HCT116 (cell line): ENCODE measurements at regions not wholly inside any gene's neighbourhood (a gene's known extent, or its start where the extent isn't known, plus 50 kb on each side); places are given as distances from the start of the nearest gene placed in this dataset.

Experiments used
- ATAC-seq: fragments of 200-7000 bp; cut with Tn5 transposase; 2 replicates; pipeline ENCODE4 v1.9.1; 2020; ENCODE audit warnings: mild to moderate bottlenecking, moderate library complexity
- BruUV-seq: library from RNA; stranded (reverse); fragments of 400-500 nt; replicated peaks from 2 replicates; lab custom pipeline; 2021; lab: Mats Ljungman, UMichigan
- CTCF ChIA-PET: fragments of 300-600 bp; sonication (Branson Sonifier 250); formaldehyde crosslinking; loops from one replicate; lab custom pipeline; 2021; ENCODE audit warnings: antibody characterized with exemption; lab: Charles Lee
- POLR2A ChIA-PET: fragments of 300-600, 350-600 bp; sonication (Branson Sonifier 250); formaldehyde crosslinking; loops from one replicate; lab custom pipeline; 2021; ENCODE audit warnings: antibody characterized with exemption; lab: Charles Lee
- RAD21 ChIA-PET, 2 experiments: fragments of 300-600 bp; sonication (Branson Sonifier 250); formaldehyde crosslinking; loops; one replicate each; lab custom pipeline; 2023; ENCODE audit warnings: low total read pairs in 2 of 2; ENCODE audit not compliant: uncharacterized antibody in 2 of 2, unreplicated experiment in 2 of 2, low non-redundant PET in 1 of 2; lab: Charles Lee
- DNase-seq: peaks from one replicate; pipeline ENCODE4 v3.0.0-alpha.2; 2010; ENCODE audit warnings: low read depth, low spot score
- H2AFZ ChIP-seq: fragments of 200-600 bp; shearing (Covaris generic), sonication (generic); 2 replicates; pipeline ENCODE4 v1.6.1; 2017; ENCODE audit warnings: low read depth, mixed run types, mixed read lengths, antibody characterized with exemption, low read length; ENCODE audit not compliant: poor library complexity, severe bottlenecking
- H3K27ac ChIP-seq: 2 replicates; pipeline ENCODE4 v1.5.1; 2012; ENCODE audit warnings: low read depth, low read length
- H3K27me3 ChIP-seq: fragments of 200-600 bp; sonication (generic); 2 replicates; pipeline ENCODE4 v1.6.1; 2016; ENCODE audit warnings: mixed run types, low read length, mixed read lengths; ENCODE audit not compliant: insufficient read depth
- H3K36me3 ChIP-seq, 2 experiments: fragments of 200-500 bp in 1 of 2; fragments of 200-600 bp in 1 of 2; sonication (Bioruptor generic) in 1 of 2; sonication (generic) in 1 of 2; 2 replicates each; pipeline versions ENCODE4 v1.5.1 to v1.6.1; 2014 to 2016; ENCODE audit warnings: low read length in 2 of 2, inconsistent platforms in 1 of 2, mixed read lengths in 1 of 2, mixed run types in 1 of 2; ENCODE audit not compliant: insufficient read depth in 2 of 2, control insufficient read depth in 1 of 2
- H3K4me1 ChIP-seq, 2 experiments: fragments of 200-600 bp in 1 of 2; sonication (generic) in 1 of 2; 2 replicates each; pipeline versions ENCODE4 v1.5.1 to v1.6.1; 2012 to 2017; ENCODE audit warnings: low read length in 2 of 2, inconsistent platforms in 1 of 2, mild to moderate bottlenecking in 1 of 2, mixed read lengths in 1 of 2, mixed run types in 1 of 2, moderate library complexity in 1 of 2; ENCODE audit not compliant: insufficient read depth in 2 of 2, control insufficient read depth in 1 of 2
- H3K4me2 ChIP-seq: fragments of 200-600 bp; sonication (generic); 2 replicates; pipeline ENCODE4 v1.6.1; 2017; ENCODE audit warnings: mixed run types, low read length, mixed read lengths
- H3K4me3 ChIP-seq, 2 experiments: fragments of 200-600 bp in 1 of 2; sonication (generic) in 1 of 2; replicated peaks in 1 of 2; 2 replicates each; pipeline ENCODE4 v1.5.1; 2011 to 2016; ENCODE audit warnings: low read length in 2 of 2, control low read depth in 1 of 2, low read depth in 1 of 2, mild to moderate bottlenecking in 1 of 2, mixed read lengths in 1 of 2, mixed run types in 1 of 2
- H3K79me2 ChIP-seq: fragments of 200-600 bp; sonication (generic); 2 replicates; pipeline ENCODE4 v1.6.1; 2017; ENCODE audit warnings: mild to moderate bottlenecking, mixed run types, low read length, moderate library complexity, mixed read lengths; ENCODE audit not compliant: insufficient read depth
- H3K9ac ChIP-seq: fragments of 200-600 bp; sonication (generic); 2 replicates; pipeline ENCODE4 v1.6.1; 2016; ENCODE audit warnings: low read length, mixed read lengths
- H3K9me2 ChIP-seq: fragments of 200-600 bp; sonication (generic), shearing (Covaris generic); 2 replicates; pipeline ENCODE4 v1.6.1; 2017; ENCODE audit warnings: mixed run types, mild to moderate bottlenecking, moderate library complexity; ENCODE audit not compliant: insufficient read depth
- H3K9me3 ChIP-seq, 2 experiments: fragments of 200-500 bp in 1 of 2; fragments of 200-600 bp in 1 of 2; sonication (Bioruptor generic) in 1 of 2; sonication (generic) in 1 of 2; 2 replicates each; pipeline ENCODE4 v1.6.1; 2014 to 2017; ENCODE audit warnings: low read length in 2 of 2, mixed read lengths in 2 of 2, inconsistent platforms in 1 of 2, low read depth in 1 of 2, mild to moderate bottlenecking in 1 of 2, mixed run types in 1 of 2, moderate library complexity in 1 of 2; ENCODE audit not compliant: control insufficient read depth in 1 of 2, insufficient read depth in 1 of 2
- H4K20me1 ChIP-seq: fragments of 200-600 bp; sonication (generic), shearing (Covaris generic); 2 replicates; pipeline ENCODE4 v1.6.1; 2017; ENCODE audit warnings: mixed run types, mild to moderate bottlenecking, moderate library complexity; ENCODE audit not compliant: insufficient read depth
- CBX3 ChIP-seq: IDR thresholded peaks from 2 replicates; pipeline ENCODE4 v1.6.1; 2012; ENCODE audit warnings: low read depth
- CEBPB ChIP-seq: IDR thresholded peaks from 2 replicates; pipeline ENCODE4 v1.6.1; 2012; ENCODE audit warnings: low read depth
- EGR1 ChIP-seq: IDR thresholded peaks from 2 replicates; pipeline ENCODE4 v1.6.1; 2012; ENCODE audit warnings: low read depth
- ELF1 ChIP-seq: IDR thresholded peaks from 2 replicates; pipeline ENCODE4 v1.6.1; 2012; ENCODE audit warnings: low read depth, borderline replicate concordance
- EZH2 ChIP-seq: fragments of 200-600 bp; sonication (generic); IDR thresholded peaks from 2 replicates; pipeline ENCODE4 v1.6.1; 2017; ENCODE audit warnings: antibody characterized with exemption, mixed run types
- EZH2phosphoT487 ChIP-seq: fragments of 200-600 bp; IDR thresholded peaks from 2 replicates; pipeline ENCODE4 v1.6.1; 2018; ENCODE audit warnings: antibody characterized with exemption, borderline replicate concordance
- FOSL1 ChIP-seq: IDR thresholded peaks from 2 replicates; pipeline ENCODE4 v1.6.1; 2012; ENCODE audit warnings: low read depth
- JUND ChIP-seq: IDR thresholded peaks from 2 replicates; pipeline ENCODE4 v1.6.1; 2012
- POLR2AphosphoS5 ChIP-seq: IDR thresholded peaks from 2 replicates; pipeline ENCODE4 v1.6.1; 2011; ENCODE audit warnings: mild to moderate bottlenecking, low read depth, low read length, moderate library complexity
- RAD21 ChIP-seq: IDR thresholded peaks from 2 replicates; pipeline ENCODE4 v1.6.1; 2012; ENCODE audit warnings: low read depth, mild to moderate bottlenecking
- SIN3A ChIP-seq: IDR thresholded peaks from 2 replicates; pipeline ENCODE4 v1.6.1; 2012; ENCODE audit warnings: low read depth
- SP1 ChIP-seq: IDR thresholded peaks from 2 replicates; pipeline ENCODE4 v1.6.1; 2012; ENCODE audit warnings: low read depth
- TCF7L2 ChIP-seq: IDR thresholded peaks from 2 replicates; pipeline ENCODE4 v1.7.0; 2011; ENCODE audit warnings: borderline replicate concordance, inconsistent platforms; ENCODE audit not compliant: insufficient read depth, insufficient read length; ENCODE audit errors: extremely low read depth
- ZFX ChIP-seq: fragments of 450-650 bp; IDR thresholded peaks from 2 replicates; pipeline ENCODE4 v1.6.1; 2017
- ZNF274 ChIP-seq: fragments of 200-500 bp; sonication (Bioruptor generic); IDR thresholded peaks from 2 replicates; pipeline ENCODE4 v1.6.1; 2014; ENCODE audit warnings: mild to moderate bottlenecking, low read depth, low read length, inconsistent platforms
- intact Hi-C: fragments of 100-400 bp; cut with micrococcal nuclease; formaldehyde crosslinking; loops from 2 replicates; pipeline ENCODE4 v1.10.0; 2022
- TF ChIP-seq, protein P1 (sequence below): IDR thresholded peaks from 2 replicates; pipeline ENCODE4 v1.6.1; 2011; ENCODE audit warnings: mild to moderate bottlenecking, low read length, moderate library complexity; ENCODE audit not compliant: insufficient replicate concordance; ENCODE audit errors: extremely low read depth
- TF ChIP-seq, protein P2 (sequence below): IDR thresholded peaks from 2 replicates; pipeline ENCODE4 v1.6.1; 2012

DNA sequence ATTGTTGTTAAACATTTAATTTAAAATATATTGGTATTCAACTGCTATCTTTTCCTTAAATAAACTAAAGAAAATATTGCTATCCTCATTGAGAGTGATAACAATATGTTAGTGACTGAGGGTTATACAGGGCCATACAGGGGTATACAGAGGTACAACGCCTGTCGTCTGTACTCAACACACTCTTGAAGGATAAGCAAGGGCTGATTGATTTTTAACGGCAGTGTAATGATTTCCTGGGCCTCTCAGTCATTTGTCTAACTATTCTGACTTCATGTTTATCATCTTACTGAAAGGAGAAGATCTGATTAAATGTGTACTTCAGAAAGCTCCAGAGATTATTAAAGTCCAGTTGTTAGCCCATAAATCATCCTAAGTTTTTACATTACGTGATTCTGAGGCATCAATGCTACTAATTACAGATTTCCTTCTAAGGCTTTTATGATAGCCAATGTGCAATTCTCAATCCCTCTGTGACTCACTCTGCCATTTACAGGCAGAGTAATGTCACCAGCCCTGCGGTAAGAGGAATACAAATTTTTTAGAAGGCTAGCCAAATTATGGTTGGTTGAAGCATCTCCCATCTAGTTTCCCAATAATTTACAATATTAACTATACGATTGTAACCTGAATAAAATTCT is 893.0 kb upstream of the CHAC2 start:
- ChIA-PET RAD21 (no interaction called here), CTCF (no interaction called here), POLR2A (no interaction called here)
- BruUV-seq: no TSS peak
- Histone ChIP-seq H3K9me3 (no peaks in the 10 kb centered on the region), H4K20me1 (no peaks in the 10 kb centered on the region), H2AFZ (peak overlapping the region; percentile 16), H3K4me2 (no peak overlapping the region), H3K27me3 (no peaks in the 10 kb centered on the region), H3K9ac (no peak overlapping the region), H3K9me2 (no peaks in the 10 kb centered on the region), H3K4me1 (peaks cover 0 to 4% of the 10 kb centered on the region in 2 experiments; a peak in 1 of 4 replicates), H3K27ac (no peak overlapping the region), H3K4me3 (no peak overlapping the region), H3K79me2 (no peaks in the 10 kb centered on the region), H3K36me3 (no peaks in the 10 kb centered on the region)
- no peak for TF ChIP-seq SP1
- no peak for TF ChIP-seq POLR2AphosphoS5
- TF ChIP-seq FOSL1: peak; percentile 10; the same call in 1 of the 2 replicates
- TF ChIP-seq JUND: peak; percentile 46; the same call in 1 of the 2 replicates
- DNase-seq (no peak), ATAC-seq (no peak)
- intact Hi-C loops: no loop called here

DNA sequence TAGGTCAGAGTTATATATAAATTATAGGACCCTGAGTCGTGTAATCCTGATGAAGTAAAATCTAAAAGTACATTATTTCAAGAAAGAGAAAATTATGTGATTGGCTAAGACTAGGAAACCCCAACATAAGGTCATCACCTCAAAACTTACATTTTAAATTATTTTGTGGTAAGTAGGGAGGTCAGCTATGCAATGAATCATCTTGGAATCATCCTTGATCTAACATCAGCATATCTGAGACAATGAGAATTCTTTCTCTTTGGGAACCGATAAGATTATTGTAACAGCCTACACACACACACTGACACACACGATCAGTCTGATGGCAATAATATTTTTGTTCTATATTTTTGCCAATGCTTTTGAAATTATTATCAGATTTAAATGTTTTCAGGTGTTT is 904.8 kb upstream of the CHAC2 start:
- H3K36me3 ChIP-seq: no peaks in the 10 kb centered on the region
- TF ChIP-seq CEBPB: no peak
- TF ChIP-seq, protein P1, sequence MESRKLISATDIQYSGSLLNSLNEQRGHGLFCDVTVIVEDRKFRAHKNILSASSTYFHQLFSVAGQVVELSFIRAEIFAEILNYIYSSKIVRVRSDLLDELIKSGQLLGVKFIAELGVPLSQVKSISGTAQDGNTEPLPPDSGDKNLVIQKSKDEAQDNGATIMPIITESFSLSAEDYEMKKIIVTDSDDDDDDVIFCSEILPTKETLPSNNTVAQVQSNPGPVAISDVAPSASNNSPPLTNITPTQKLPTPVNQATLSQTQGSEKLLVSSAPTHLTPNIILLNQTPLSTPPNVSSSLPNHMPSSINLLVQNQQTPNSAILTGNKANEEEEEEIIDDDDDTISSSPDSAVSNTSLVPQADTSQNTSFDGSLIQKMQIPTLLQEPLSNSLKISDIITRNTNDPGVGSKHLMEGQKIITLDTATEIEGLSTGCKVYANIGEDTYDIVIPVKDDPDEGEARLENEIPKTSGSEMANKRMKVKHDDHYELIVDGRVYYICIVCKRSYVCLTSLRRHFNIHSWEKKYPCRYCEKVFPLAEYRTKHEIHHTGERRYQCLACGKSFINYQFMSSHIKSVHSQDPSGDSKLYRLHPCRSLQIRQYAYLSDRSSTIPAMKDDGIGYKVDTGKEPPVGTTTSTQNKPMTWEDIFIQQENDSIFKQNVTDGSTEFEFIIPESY: no peak
- TF ChIP-seq FOSL1: peak; percentile 52
- peak; percentile 37; the same call in 1 of the 2 replicates for TF ChIP-seq SP1
- no peak for TF ChIP-seq TCF7L2
- TF ChIP-seq ZNF274: no peak
- TF ChIP-seq, protein P2, sequence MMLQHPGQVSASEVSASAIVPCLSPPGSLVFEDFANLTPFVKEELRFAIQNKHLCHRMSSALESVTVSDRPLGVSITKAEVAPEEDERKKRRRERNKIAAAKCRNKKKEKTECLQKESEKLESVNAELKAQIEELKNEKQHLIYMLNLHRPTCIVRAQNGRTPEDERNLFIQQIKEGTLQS: no peak
- no peak for TF ChIP-seq ZFX
- no peak for TF ChIP-seq EGR1
- TF ChIP-seq RAD21: no peak
- no peak for TF ChIP-seq SIN3A
- TF ChIP-seq JUND: peak; percentile 48
- no peak for TF ChIP-seq ELF1
- no peak for TF ChIP-seq CBX3
- no peak for TF ChIP-seq EZH2
- TF ChIP-seq EZH2phosphoT487: no peak
- TF ChIP-seq, all 23 proteins: peak for 3
- BruUV-seq: no TSS peak
- ChIA-PET CTCF (no interaction called here), RAD21 (no interaction called here), POLR2A (no interaction called here)
- peak overlapping the region; percentile 35 for H3K4me2 ChIP-seq
- H3K4me1 ChIP-seq: peaks cover 0 to 21% of the 10 kb centered on the region in 2 experiments; a peak in 2 of 4 replicates
- no peak overlapping the region for H3K27ac ChIP-seq
- H3K79me2 ChIP-seq: no peaks in the 10 kb centered on the region
- peak overlapping the region; percentile 13 for H2AFZ ChIP-seq
- H3K9ac ChIP-seq: no peak overlapping the region
- DNase-seq: peak; percentile 8
- H3K27me3 ChIP-seq: no peaks in the 10 kb centered on the region
- no peaks in the 10 kb centered on the region for H3K9me2 ChIP-seq
- H3K4me3 ChIP-seq: no peak overlapping the region
- H3K9me3 ChIP-seq: no peaks in the 10 kb centered on the region
- intact Hi-C loops: no loop called here
- H4K20me1 ChIP-seq: no peaks in the 10 kb centered on the region
- ATAC-seq: peak; percentile 53
